H9 (cell line): ENCODE measurements at regions not wholly inside any gene's neighbourhood (a gene's known extent, or its start where the extent isn't known, plus 50 kb on each side); places are given as distances from the start of the nearest gene placed in this dataset.

Source experiments
- DNase-seq: peaks from one replicate; pipeline ENCODE4 v3.0.0-alpha.2; 2017
- H2AFZ ChIP-seq: one replicate; pipeline ENCODE4 v1.6.1; 2013; ENCODE audit warnings: mild to moderate bottlenecking, low read length, control low read depth, moderate library complexity
- H2AK5ac ChIP-seq: 2 replicates; pipeline ENCODE4 v1.6.1; 2013; ENCODE audit warnings: low read length, control low read depth, mixed read lengths; ENCODE audit not compliant: insufficient read length
- H2BK120ac ChIP-seq: one replicate; pipeline ENCODE4 v1.6.1; 2013; ENCODE audit warnings: low read depth, mild to moderate bottlenecking, low read length, control low read depth, inconsistent platforms; ENCODE audit not compliant: poor library complexity, severe bottlenecking
- H2BK12ac ChIP-seq: 2 replicates; pipeline ENCODE4 v1.6.1; 2013; ENCODE audit warnings: low read length, control low read depth, mixed read lengths, low read depth; ENCODE audit not compliant: insufficient read length
- H2BK15ac ChIP-seq: 2 replicates; pipeline ENCODE4 v1.6.1; 2013; ENCODE audit warnings: low read depth, low read length, control low read depth
- H2BK20ac ChIP-seq: one replicate; pipeline ENCODE4 v1.6.1; 2013; ENCODE audit warnings: low read depth, mild to moderate bottlenecking, low read length, control low read depth, inconsistent platforms; ENCODE audit not compliant: poor library complexity, severe bottlenecking
- H2BK5ac ChIP-seq: 2 replicates; pipeline ENCODE4 v1.6.1; 2013; ENCODE audit warnings: low read length, control low read depth, mixed read lengths; ENCODE audit not compliant: insufficient read length
- H3K14ac ChIP-seq: 2 replicates; pipeline ENCODE4 v1.6.1; 2013; ENCODE audit warnings: low read length, control low read depth; ENCODE audit not compliant: insufficient read depth
- H3K18ac ChIP-seq: 2 replicates; pipeline ENCODE4 v1.6.1; 2013; ENCODE audit warnings: low read depth, mild to moderate bottlenecking, mixed read lengths, low read length, control low read depth; ENCODE audit not compliant: insufficient read length
- H3K23ac ChIP-seq: 2 replicates; pipeline ENCODE4 v1.6.1; 2013; ENCODE audit warnings: low read length, control low read depth, mixed read lengths, low read depth; ENCODE audit not compliant: insufficient read length
- H3K23me2 ChIP-seq: 2 replicates; pipeline ENCODE4 v1.6.1; 2013; ENCODE audit warnings: low read depth, mild to moderate bottlenecking, mixed read lengths, low read length, control low read depth; ENCODE audit not compliant: insufficient read length, poor library complexity, severe bottlenecking
- H3K27ac ChIP-seq: 2 replicates; pipeline ENCODE4 v1.5.1; 2013; ENCODE audit warnings: low read length, control low read depth, mixed read lengths, low read depth; ENCODE audit not compliant: insufficient read length
- H3K27me3 ChIP-seq: 2 replicates; pipeline ENCODE4 v1.6.1; 2013; ENCODE audit warnings: low read length, control low read depth, inconsistent platforms; ENCODE audit not compliant: insufficient read depth
- H3K4ac ChIP-seq: 2 replicates; pipeline ENCODE4 v1.6.1; 2013; ENCODE audit warnings: low read depth, mild to moderate bottlenecking, control low read depth, inconsistent platforms, low read length, moderate library complexity
- H3K4me1 ChIP-seq: 2 replicates; pipeline ENCODE4 v1.6.1; 2013; ENCODE audit warnings: low read length, control low read depth, inconsistent platforms; ENCODE audit not compliant: insufficient read depth
- H3K4me2 ChIP-seq: 2 replicates; pipeline ENCODE4 v1.6.1; 2013; ENCODE audit warnings: low read length, control low read depth, mixed read lengths; ENCODE audit not compliant: insufficient read length, insufficient read depth
- H3K56ac ChIP-seq: 2 replicates; pipeline ENCODE4 v1.6.1; 2013; ENCODE audit warnings: low read depth, mild to moderate bottlenecking, mixed read lengths, low read length, control low read depth; ENCODE audit not compliant: insufficient read length
- H3K79me1 ChIP-seq: 2 replicates; pipeline ENCODE4 v1.6.1; 2013; ENCODE audit warnings: low read depth, mild to moderate bottlenecking, moderate library complexity, low read length, control low read depth, inconsistent platforms; ENCODE audit not compliant: insufficient read depth, poor library complexity, severe bottlenecking
- H3K79me2 ChIP-seq: 2 replicates; pipeline ENCODE4 v1.6.1; 2013; ENCODE audit warnings: low read length, control low read depth, inconsistent platforms; ENCODE audit not compliant: insufficient read depth
- H3K9ac ChIP-seq: 2 replicates; pipeline ENCODE4 v1.6.1; 2013; ENCODE audit warnings: low read length, control low read depth, mixed read lengths; ENCODE audit not compliant: insufficient read length; ENCODE audit errors: extremely low read depth
- H3K9me3 ChIP-seq: one replicate; pipeline ENCODE4 v1.6.1; 2013; ENCODE audit warnings: low read depth, low read length, inconsistent platforms; ENCODE audit not compliant: control insufficient read depth
- H3T11ph ChIP-seq: one replicate; pipeline ENCODE4 v1.6.1; 2013; ENCODE audit warnings: mild to moderate bottlenecking, low read length, control low read depth, inconsistent platforms
- H4K20me1 ChIP-seq: one replicate; pipeline ENCODE4 v1.6.1; 2013; ENCODE audit not compliant: control insufficient read depth, insufficient read length, insufficient read depth
- H4K5ac ChIP-seq: 2 replicates; pipeline ENCODE4 v1.6.1; 2013; ENCODE audit warnings: low read depth, mild to moderate bottlenecking, mixed read lengths, low read length, control low read depth; ENCODE audit not compliant: insufficient read length
- H4K8ac ChIP-seq: replicated peaks from 2 replicates; pipeline ENCODE4 v1.6.1; 2013; ENCODE audit warnings: low read length, control low read depth, mixed read lengths, low read depth; ENCODE audit not compliant: insufficient read length
- H4K91ac ChIP-seq: 2 replicates; pipeline ENCODE4 v1.6.1; 2013; ENCODE audit warnings: low read depth, mild to moderate bottlenecking, moderate library complexity, mixed read lengths, low read length, control low read depth; ENCODE audit not compliant: insufficient read length
- H3K27ac Mint-ChIP-seq, 3 experiments: 2 replicates in 2 of 3; 3 replicates in 1 of 3; pipeline ENCODE4 v1.8.0; 2020 to 2021; ENCODE audit warnings: mixed read lengths in 3 of 3, mild to moderate bottlenecking in 1 of 3, moderate library complexity in 1 of 3
- H3K27me3 Mint-ChIP-seq: 2 replicates; pipeline ENCODE4 v1.8.0; 2021; ENCODE audit warnings: low read depth, mild to moderate bottlenecking, moderate library complexity, mixed read lengths
- H3K36me3 Mint-ChIP-seq, 3 experiments: 2 replicates in 2 of 3; 3 replicates in 1 of 3; pipeline ENCODE4 v1.8.0; 2020 to 2021; ENCODE audit warnings: low read depth in 3 of 3, mixed read lengths in 3 of 3; ENCODE audit not compliant: insufficient read depth in 1 of 3
- H3K4me1 Mint-ChIP-seq, 2 experiments: 2 replicates each; pipeline ENCODE4 v1.8.0; 2020; ENCODE audit warnings: mixed read lengths in 2 of 2
- H3K4me3 Mint-ChIP-seq, 2 experiments: 2 replicates in 1 of 2; 3 replicates in 1 of 2; pipeline ENCODE4 v1.8.0; 2020 to 2021; ENCODE audit warnings: mild to moderate bottlenecking in 2 of 2, mixed read lengths in 2 of 2, moderate library complexity in 1 of 2
- H3K9me3 Mint-ChIP-seq, 2 experiments: 2 replicates in 1 of 2; 3 replicates in 1 of 2; pipeline ENCODE4 v1.8.0; 2020; ENCODE audit warnings: mild to moderate bottlenecking in 2 of 2, mixed read lengths in 2 of 2, moderate library complexity in 1 of 2
- WGBS: extraction: QIAGEN DNeasy Blood & Tissue Kit; methylation state at CpG from one replicate; pipeline ENCODE4 v1.1.7; 2013; ENCODE audit warnings: missing lambda C conversion rate, low lambda C conversion rate, mixed read lengths; ENCODE audit not compliant: insufficient read length; ENCODE audit errors: extremely low coverage; 5-methylcytosine and 5-hydroxymethylcytosine counted together
- TF ChIP-seq, protein P1 (sequence below): fragments of 200-600 bp; sonication (generic); conservative IDR thresholded peaks from 3 replicates; pipeline ENCODE4 v1.8.0; 2021; ENCODE audit warnings: antibody characterized with exemption, mild to moderate bottlenecking

DNA sequence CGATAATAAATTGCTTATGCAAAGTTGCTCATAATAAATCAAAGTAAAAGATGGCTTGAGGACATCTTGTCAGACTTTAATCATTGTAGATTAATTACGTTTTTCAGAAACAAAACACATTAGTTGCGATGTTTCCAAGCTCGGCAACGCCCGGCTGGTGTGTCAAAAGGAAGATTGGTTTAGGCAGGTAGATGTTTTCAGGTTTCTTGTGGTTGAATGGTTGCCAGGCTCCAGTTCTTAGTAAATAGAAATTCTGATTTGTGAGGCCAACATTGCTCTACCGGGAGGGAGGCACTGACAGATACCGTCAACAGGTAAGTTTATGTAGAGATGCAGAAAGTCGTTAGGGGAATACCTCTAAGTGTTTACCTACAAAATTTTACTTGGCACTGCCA lies 280.3 kb downstream of the NPR3 start:
- TF ChIP-seq, protein P1, sequence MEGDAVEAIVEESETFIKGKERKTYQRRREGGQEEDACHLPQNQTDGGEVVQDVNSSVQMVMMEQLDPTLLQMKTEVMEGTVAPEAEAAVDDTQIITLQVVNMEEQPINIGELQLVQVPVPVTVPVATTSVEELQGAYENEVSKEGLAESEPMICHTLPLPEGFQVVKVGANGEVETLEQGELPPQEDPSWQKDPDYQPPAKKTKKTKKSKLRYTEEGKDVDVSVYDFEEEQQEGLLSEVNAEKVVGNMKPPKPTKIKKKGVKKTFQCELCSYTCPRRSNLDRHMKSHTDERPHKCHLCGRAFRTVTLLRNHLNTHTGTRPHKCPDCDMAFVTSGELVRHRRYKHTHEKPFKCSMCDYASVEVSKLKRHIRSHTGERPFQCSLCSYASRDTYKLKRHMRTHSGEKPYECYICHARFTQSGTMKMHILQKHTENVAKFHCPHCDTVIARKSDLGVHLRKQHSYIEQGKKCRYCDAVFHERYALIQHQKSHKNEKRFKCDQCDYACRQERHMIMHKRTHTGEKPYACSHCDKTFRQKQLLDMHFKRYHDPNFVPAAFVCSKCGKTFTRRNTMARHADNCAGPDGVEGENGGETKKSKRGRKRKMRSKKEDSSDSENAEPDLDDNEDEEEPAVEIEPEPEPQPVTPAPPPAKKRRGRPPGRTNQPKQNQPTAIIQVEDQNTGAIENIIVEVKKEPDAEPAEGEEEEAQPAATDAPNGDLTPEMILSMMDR: no peak
- H4K20me1 ChIP-seq: no peaks in the 10 kb centered on the region
- no peaks in the 10 kb centered on the region for H3K9me3 ChIP-seq
- H3K23ac ChIP-seq: no peak overlapping the region
- H2BK15ac ChIP-seq: no peak overlapping the region
- H3K79me2 ChIP-seq: no peaks in the 10 kb centered on the region
- H4K5ac ChIP-seq: no peak overlapping the region
- H3K23me2 ChIP-seq: no peaks in the 10 kb centered on the region
- no peak overlapping the region for H3K56ac ChIP-seq
- no peaks in the 10 kb centered on the region for H3K4me1 ChIP-seq
- H3K36me3 Mint-ChIP-seq: no peaks in the 10 kb centered on the region
- H2AFZ ChIP-seq: no peak overlapping the region
- H3K27ac Mint-ChIP-seq: no peak overlapping the region; a peak in 1 of 7 replicates
- H4K8ac ChIP-seq: no peak overlapping the region
- H3K27ac ChIP-seq: no peak overlapping the region
- H2BK20ac ChIP-seq: no peak overlapping the region
- H2BK12ac ChIP-seq: no peak overlapping the region
- no peak overlapping the region for H3K14ac ChIP-seq
- no peak overlapping the region for H2BK5ac ChIP-seq
- no peak overlapping the region for H2AK5ac ChIP-seq
- H3K4me1 Mint-ChIP-seq: peaks cover 6 to 10% of the 10 kb centered on the region in 2 experiments; a peak in 2 of 4 replicates
- H3K4me3 Mint-ChIP-seq: no peak overlapping the region
- no peak for DNase-seq
- H3K27me3 ChIP-seq: no peaks in the 10 kb centered on the region
- H3T11ph ChIP-seq: no peak overlapping the region
- no peak overlapping the region for H3K9ac ChIP-seq
- H4K91ac ChIP-seq: no peak overlapping the region
- WGBS: no CpG with 5 or more reads among the region's 9 CpGs
- no peak overlapping the region for H3K4ac ChIP-seq
- H3K4me2 ChIP-seq: no peak overlapping the region
- H3K27me3 Mint-ChIP-seq: no peaks in the 10 kb centered on the region
- no peak overlapping the region for H2BK120ac ChIP-seq
- H3K79me1 ChIP-seq: no peaks in the 10 kb centered on the region
- H3K9me3 Mint-ChIP-seq: no peaks in the 10 kb centered on the region
- H3K18ac ChIP-seq: no peak overlapping the region
